ENCODE measurements at regions not wholly inside any gene's neighbourhood (a gene's known extent, or its start where the extent isn't known, plus 50 kb on each side); places are given as distances from the start of the nearest gene placed in this dataset.

GRCh38 chr5:19189176-19189575, 798.8 kb downstream of the CDH18 start:
- Histone ChIP-seq H3K36me3 (no peaks in the 10 kb centered on the region), H3K4me3 (no peak overlapping the region), H3K9me3 (no peaks in the 10 kb centered on the region), H3K27me3 (no peaks in the 10 kb centered on the region), H3K27ac (no peak overlapping the region), H3K4me1 (no peaks in the 10 kb centered on the region)
- TF ChIP-seq POLR2A (IDR thresholded peaks at IDR 0.05) (no peak), POLR2AphosphoS5 (IDR thresholded peaks at IDR 0.05) (no peak), EP300 (IDR thresholded peaks at IDR 0.05) (no peak)
- TF ChIP-seq, protein P1, sequence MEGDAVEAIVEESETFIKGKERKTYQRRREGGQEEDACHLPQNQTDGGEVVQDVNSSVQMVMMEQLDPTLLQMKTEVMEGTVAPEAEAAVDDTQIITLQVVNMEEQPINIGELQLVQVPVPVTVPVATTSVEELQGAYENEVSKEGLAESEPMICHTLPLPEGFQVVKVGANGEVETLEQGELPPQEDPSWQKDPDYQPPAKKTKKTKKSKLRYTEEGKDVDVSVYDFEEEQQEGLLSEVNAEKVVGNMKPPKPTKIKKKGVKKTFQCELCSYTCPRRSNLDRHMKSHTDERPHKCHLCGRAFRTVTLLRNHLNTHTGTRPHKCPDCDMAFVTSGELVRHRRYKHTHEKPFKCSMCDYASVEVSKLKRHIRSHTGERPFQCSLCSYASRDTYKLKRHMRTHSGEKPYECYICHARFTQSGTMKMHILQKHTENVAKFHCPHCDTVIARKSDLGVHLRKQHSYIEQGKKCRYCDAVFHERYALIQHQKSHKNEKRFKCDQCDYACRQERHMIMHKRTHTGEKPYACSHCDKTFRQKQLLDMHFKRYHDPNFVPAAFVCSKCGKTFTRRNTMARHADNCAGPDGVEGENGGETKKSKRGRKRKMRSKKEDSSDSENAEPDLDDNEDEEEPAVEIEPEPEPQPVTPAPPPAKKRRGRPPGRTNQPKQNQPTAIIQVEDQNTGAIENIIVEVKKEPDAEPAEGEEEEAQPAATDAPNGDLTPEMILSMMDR (IDR thresholded peaks at IDR 0.05) = no peak
- 59 to 61% methylated on average over 2 of the region's 2 CpGs for WGBS, 2 donors
- DNase-seq (no peak), ATAC-seq (ENCODE audit: low FRiP score in 2 of 2) (no peak)

DNA sequence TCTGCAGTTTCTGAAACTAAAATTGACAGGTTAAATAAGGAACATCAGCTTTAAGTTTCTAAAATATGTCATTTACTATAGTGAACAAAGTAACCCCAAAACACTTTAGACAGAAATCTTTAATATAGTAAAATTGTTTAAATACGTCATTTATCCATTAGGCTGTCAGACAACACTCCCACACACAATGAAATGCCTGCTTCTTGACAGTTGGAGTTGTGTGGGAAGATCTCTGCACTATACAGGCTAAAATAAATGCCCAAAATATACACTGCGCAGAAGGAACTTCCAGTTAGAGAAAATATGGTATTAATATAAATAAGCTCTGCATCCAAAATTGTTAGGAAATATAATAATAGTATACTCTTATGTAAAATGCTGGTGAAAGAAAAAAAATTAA, 794.4 kb downstream of the CDH18 start:
- no peaks in the 10 kb centered on the region for H3K36me3 ChIP-seq
- no peaks in the 10 kb centered on the region for H3K4me1 ChIP-seq
- ATAC-seq (ENCODE audit: low FRiP score in 2 of 2) = no peak
- DNase-seq = no peak
- H3K27me3 ChIP-seq = no peaks in the 10 kb centered on the region
- TF ChIP-seq POLR2AphosphoS5 (IDR thresholded peaks at IDR 0.05) (no peak), POLR2A (IDR thresholded peaks at IDR 0.05) (no peak), EP300 (IDR thresholded peaks at IDR 0.05) (no peak)
- TF ChIP-seq, protein P1 (IDR thresholded peaks at IDR 0.05) = no peak
- H3K9me3 ChIP-seq = no peaks in the 10 kb centered on the region
- no peak overlapping the region for H3K27ac ChIP-seq
- 91 to 95% methylated on average over 2 of the region's 2 CpGs for WGBS, 2 donors
- H3K4me3 ChIP-seq = no peak overlapping the region

DNA sequence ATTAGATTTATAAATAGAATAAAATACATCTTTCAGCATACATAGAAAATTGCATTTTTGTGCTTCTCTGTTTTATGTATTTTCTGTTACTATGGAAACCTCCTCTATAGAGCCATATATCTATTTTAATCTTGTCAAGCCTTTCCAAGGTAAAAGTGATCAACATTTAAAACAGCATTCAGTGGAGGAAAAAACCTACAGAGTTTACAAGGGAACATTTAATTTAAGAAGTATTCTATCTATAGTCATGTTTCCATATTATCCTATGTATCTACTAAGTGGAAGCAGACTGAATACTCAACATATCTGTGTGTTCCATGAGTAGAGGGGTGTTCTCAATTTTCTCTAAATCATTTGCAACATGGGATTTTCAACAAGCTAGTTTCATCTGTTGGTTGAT, 791.4 kb downstream of the CDH18 start:
- ATAC-seq (ENCODE audit: low FRiP score in 2 of 2) = no peak
- TF ChIP-seq POLR2AphosphoS5 (IDR thresholded peaks at IDR 0.05) = no peak
- TF ChIP-seq, protein P1 (IDR thresholded peaks at IDR 0.05) = no peak
- no peak for TF ChIP-seq POLR2A (IDR thresholded peaks at IDR 0.05)
- no peak for TF ChIP-seq EP300 (IDR thresholded peaks at IDR 0.05)
- no peak for DNase-seq
- no peaks in the 10 kb centered on the region for H3K36me3 ChIP-seq
- no peaks in the 10 kb centered on the region for H3K4me1 ChIP-seq
- no peak overlapping the region for H3K4me3 ChIP-seq
- no peaks in the 10 kb centered on the region for H3K9me3 ChIP-seq
- H3K27me3 ChIP-seq = no peaks in the 10 kb centered on the region
- no peak overlapping the region for H3K27ac ChIP-seq

- ATAC-seq (ENCODE audit: low FRiP score in 2 of 2) (peak in 1 of 2 donors; percentile 17), DNase-seq (no peak)
- H3K4me3 ChIP-seq = no peak overlapping the region
- no peaks in the 10 kb centered on the region for H3K4me1 ChIP-seq
- no peaks in the 10 kb centered on the region for H3K36me3 ChIP-seq
- H3K27ac ChIP-seq = no peak overlapping the region
- H3K27me3 ChIP-seq = no peaks in the 10 kb centered on the region
- TF ChIP-seq EP300 (IDR thresholded peaks at IDR 0.05) (no peak), POLR2A (IDR thresholded peaks at IDR 0.05) (no peak), POLR2AphosphoS5 (IDR thresholded peaks at IDR 0.05) (no peak)
- TF ChIP-seq, protein P1 (IDR thresholded peaks at IDR 0.05) = no peak
- no peaks in the 10 kb centered on the region for H3K9me3 ChIP-seq
- WGBS, 2 donors = 90 to 97% methylated on average over 6 of the region's 6 CpGs
These were observed 787.7 kb downstream of the CDH18 start for GRCh38 chr5:19200251-19200650.

DNA sequence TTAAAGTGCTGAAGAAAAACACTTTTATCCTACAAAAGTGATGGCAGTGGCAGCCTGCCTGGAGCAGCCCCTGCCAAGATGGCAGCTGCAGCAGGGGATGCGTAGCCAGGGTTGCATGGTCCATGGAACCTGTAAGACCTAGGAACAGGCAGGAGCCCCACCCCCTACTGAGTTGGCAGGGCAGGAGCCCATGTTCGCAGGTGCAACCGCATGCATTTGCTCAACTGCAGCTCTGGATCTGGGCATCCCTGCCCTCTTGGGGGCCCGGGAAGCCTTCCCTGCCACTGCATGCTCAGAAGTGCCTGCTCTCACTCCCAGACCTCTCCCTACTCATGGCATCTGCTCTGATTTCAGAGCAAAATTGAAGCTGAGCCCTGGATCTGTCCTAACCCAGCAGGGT, 779.6 kb downstream of the CDH18 start:
- ATAC-seq (ENCODE audit: low FRiP score in 2 of 2) = no peak
- H3K9me3 ChIP-seq = peaks cover 0 to 3% (median 0%) of the 10 kb centered on the region in 4 donors
- no peaks in the 10 kb centered on the region for H3K27me3 ChIP-seq
- H3K27ac ChIP-seq = no peak overlapping the region
- H3K36me3 ChIP-seq = no peaks in the 10 kb centered on the region
- H3K4me3 ChIP-seq = no peak overlapping the region
- peak in 1 of 2 donors; percentile 25 for DNase-seq
- no peaks in the 10 kb centered on the region for H3K4me1 ChIP-seq
- WGBS, 2 donors = 57 to 100% methylated on average over 1 to 4 of the region's 4 CpGs
- TF ChIP-seq, protein P1 (IDR thresholded peaks at IDR 0.05) = no peak
- TF ChIP-seq EP300 (IDR thresholded peaks at IDR 0.05) = no peak
- no peak for TF ChIP-seq POLR2A (IDR thresholded peaks at IDR 0.05)
- TF ChIP-seq POLR2AphosphoS5 (IDR thresholded peaks at IDR 0.05) = no peak
